Gastrocnemius medialis (tissue), 4 donors: ENCODE measurements at regions not wholly inside any gene's neighbourhood (a gene's known extent, or its start where the extent isn't known, plus 50 kb on each side); places are given as distances from the start of the nearest gene placed in this dataset.

Experiments used
- CTCF ChIP-seq, 5 experiments: fragments of 450-650 bp in 3 of 5; fragments of 200-600 bp in 2 of 5; sonication (generic) in 2 of 5; IDR thresholded peaks in 4 of 5; conservative IDR thresholded peaks in 1 of 5; 1 replicate in 4 of 5; 2 replicates in 1 of 5; pipeline ENCODE4 v1.5.1; 2016 to 2019; ENCODE audit warnings: antibody characterized with exemption in 5 of 5, mild to moderate bottlenecking in 3 of 5, moderate library complexity in 3 of 5
- POLR2A ChIP-seq, 2 donors: fragments of 450-650 bp; IDR thresholded peaks; one replicate each; pipeline ENCODE4 v1.6.1; 2017; ENCODE audit warnings: antibody characterized with exemption in 2 of 2, mild to moderate bottlenecking in 2 of 2, moderate library complexity in 2 of 2

GRCh38 chr4:129970801-129971200 is 874.8 kb downstream of the C4orf33 start:
- TF ChIP-seq CTCF (IDR thresholded peaks at IDR 0.05 in 4 of 5, conservative IDR thresholded peaks at IDR 0.05 in 1 of 5) (no peak), POLR2A (IDR thresholded peaks at IDR 0.05) (no peak)
